SIG-M5 treated with dmso at 0.1 percent for 504 hours (cell line): ENCODE measurements at regions not wholly inside any gene's neighbourhood (a gene's known extent, or its start where the extent isn't known, plus 50 kb on each side); places are given as distances from the start of the nearest gene placed in this dataset.

Experiments
- DNase-seq: peaks from one replicate; lab custom pipeline; 2025; ENCODE audit not compliant: unreplicated experiment; lab: John Stamatoyannopoulos, UW

GRCh38 chr5:61683926-61684325 is 351.9 kb downstream of the ZSWIM6 start:
- no peak for DNase-seq

GRCh38 chr5:61686491-61687257 is 354.6 kb downstream of the ZSWIM6 start:
- DNase-seq: no peak

GRCh38 chr5:61687371-61687770 is 355.3 kb downstream of the ZSWIM6 start:
- DNase-seq: no peak

GRCh38 chr5:61689153-61689846 is 357.2 kb downstream of the ZSWIM6 start:
- DNase-seq: no peak

DNA sequence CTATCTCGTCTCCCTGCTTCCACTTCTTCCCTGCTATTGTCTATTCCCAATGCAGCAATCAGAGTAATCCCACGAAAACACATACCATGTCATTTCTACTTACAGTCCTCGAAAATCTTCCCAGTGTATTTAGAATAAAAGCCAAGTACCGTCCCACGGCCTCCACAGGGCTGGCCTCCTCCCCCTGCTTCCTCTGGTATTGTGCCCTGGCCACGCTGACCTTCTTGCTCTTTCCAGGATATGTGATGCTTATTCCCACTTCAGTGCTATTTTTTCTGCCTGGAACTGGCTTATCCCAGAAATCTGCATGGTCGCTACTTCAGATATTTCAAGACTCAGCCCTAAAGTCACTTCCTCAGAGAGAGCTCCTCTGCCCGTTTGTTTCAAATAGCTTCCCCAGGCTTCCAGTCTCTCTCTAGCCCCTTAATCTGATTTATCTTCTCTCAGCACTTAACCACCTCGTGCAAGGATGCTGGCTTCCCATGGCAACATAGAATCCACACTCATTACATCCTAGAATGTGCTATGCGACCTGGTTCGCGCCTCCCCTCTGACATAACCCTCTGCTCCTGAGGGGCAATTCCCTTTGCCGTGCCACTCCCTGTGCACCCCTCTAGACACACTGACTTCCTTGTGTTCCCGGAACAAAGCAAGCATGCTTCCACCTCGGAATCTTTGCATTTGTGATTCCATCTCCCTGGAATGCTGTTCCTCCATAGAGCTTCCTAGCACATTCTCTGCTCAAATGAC is 365.9 kb downstream of the ZSWIM6 start:
- no peak for DNase-seq

DNA sequence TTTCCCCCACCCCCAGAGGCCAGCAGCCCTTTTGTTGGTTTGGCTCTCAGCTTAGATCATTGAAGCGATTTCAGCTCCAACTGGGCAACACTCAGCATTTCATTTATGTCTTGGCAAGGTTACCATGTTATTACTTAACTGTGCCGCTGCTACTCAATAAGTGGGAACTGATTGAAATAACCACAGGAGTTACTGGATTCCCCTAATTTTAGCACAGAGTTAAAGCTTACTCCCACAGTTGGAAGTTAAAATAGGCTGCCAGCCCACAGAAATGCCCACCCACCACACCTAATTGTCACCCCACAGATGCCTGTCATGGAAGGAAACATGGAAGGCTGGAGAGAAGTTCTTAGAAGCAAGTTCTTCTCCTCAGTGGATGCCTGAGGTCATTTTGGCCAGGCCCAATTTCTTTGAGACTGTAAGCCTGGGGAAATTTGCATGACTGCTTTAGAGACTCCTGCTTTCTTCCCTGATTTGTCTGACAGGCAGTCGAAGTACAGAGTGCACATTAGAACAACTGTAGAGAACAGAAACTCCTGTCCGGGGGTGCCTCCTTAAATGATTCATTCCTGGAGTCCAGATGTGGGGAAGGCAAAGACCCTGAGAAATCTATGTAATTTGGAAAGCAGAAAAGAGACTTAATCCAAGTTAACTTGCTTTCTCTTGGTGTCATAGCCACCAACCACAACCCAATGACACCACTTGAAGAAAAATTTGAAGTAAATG is 370.0 kb downstream of the ZSWIM6 start:
- no peak for DNase-seq

DNA sequence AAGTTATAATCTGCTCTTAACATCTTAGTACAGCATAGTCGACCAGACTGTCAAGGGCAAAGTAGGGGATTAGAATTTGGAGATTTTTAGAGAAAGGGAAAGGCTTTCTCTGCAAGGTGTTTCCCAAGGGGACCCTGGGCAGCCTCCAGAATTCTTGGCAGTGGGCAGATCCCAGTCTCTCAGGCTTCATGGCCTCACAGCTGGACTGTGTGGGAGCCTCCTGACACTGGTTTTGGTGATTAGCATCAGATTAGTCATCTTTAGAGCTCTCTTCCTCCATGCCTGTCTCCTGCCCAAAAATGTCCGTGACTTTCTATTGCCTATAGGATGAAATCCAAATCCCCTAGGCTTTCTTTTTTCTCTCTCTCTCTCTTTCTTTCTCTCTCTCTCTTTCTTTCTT is 370.7 kb downstream of the ZSWIM6 start:
- DNase-seq: no peak

- DNase-seq: no peak
Observed at GRCh38 chr5:61704289-61704688, 372.2 kb downstream of the ZSWIM6 start.

DNA sequence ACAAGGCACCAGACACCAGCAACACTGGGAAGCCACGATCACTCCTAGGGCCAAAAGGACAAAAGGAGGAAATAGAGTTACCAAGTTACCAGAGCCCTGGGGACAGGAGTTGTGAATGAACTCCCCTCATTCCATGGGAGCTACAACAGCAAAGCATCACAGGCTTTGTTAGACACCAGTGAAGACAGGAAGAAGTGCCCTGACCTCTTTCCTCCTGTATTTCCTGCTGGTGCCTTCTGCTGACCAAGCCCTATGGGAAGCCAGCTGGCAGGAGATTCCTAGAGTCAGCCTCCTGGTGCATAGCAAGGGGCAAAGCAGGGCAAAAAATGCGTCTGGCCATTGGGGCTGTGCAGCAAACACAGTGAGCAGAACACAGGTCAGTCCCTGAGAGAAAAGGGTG is 374.7 kb downstream of the ZSWIM6 start:
- DNase-seq: no peak

- DNase-seq: no peak
Observed at GRCh38 chr5:61719124-61719523, 387.1 kb downstream of the ZSWIM6 start.

GRCh38 chr5:61720829-61721228 is 388.8 kb downstream of the ZSWIM6 start:
- DNase-seq: no peak

DNA sequence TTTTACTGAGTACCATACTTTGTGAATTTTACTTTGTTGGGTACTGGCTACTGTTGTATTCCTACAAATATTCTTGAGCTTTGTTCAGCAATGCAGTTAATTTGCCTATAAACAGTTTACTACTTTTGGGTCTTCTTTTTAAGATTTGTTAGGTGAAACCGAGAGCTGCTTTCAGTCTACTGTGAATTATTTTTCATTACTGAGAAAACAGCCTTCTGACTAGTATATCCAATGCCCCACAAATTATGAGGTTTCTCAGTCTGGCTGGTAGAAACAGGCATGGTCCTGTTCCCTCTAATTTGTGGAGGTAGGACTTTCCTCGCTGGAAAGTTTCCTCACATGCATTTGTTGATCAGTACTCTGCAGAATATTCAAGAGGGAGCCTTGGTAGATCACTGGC is 392.0 kb downstream of the ZSWIM6 start:
- DNase-seq: no peak

- no peak for DNase-seq
Observed at GRCh38 chr5:61728287-61728686, 396.2 kb downstream of the ZSWIM6 start.

GRCh38 chr5:61730866-61731265 is 398.8 kb downstream of the ZSWIM6 start:
- no peak for DNase-seq

- no peak for DNase-seq
Observed at GRCh38 chr5:61731267-61731945, 399.3 kb downstream of the ZSWIM6 start.

DNA sequence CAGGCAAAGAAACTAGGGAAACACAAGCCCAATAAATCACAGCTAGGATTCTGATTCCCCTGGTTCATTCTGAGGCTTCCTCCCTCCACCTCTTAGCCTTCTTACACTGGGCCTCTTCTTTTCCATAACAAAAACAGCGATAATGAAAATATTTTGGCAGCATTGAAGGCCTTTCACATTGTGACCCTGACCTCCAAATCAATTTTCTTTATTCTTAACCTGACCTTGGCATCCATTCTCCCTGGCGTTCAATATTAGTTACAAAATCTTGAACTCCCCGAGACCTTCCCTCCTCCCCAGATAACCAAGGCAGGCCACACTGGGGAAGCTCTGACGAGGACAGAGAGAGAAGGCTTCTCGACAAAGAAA is 399.9 kb downstream of the ZSWIM6 start:
- no peak for DNase-seq

- DNase-seq: no peak
Observed at GRCh38 chr5:61732369-61732768, 400.3 kb downstream of the ZSWIM6 start.

- no peak for DNase-seq
Observed at GRCh38 chr5:61732796-61733195, 400.7 kb downstream of the ZSWIM6 start.

DNA sequence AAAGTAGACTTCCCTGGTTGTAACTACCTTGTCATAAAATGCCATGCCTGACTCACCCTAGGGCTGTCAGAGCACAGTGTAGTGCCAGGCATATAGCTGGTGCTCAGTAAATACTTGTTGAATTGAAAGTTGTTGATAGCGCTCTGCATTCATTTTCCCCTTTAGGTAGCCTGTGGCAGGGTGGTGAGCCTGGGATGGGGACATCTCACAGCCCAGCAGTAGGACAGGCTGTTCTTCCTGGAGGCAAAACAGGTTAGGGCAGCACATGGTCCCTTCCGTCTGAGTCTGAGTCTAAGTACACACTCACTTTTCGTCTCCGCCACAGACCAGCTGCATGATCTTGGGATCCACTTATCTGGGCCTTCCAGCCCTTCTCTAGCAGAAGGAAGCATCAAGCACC is 401.9 kb downstream of the ZSWIM6 start:
- DNase-seq: no peak

GRCh38 chr5:61734966-61735365 is 402.9 kb downstream of the ZSWIM6 start:
- DNase-seq: no peak

DNA sequence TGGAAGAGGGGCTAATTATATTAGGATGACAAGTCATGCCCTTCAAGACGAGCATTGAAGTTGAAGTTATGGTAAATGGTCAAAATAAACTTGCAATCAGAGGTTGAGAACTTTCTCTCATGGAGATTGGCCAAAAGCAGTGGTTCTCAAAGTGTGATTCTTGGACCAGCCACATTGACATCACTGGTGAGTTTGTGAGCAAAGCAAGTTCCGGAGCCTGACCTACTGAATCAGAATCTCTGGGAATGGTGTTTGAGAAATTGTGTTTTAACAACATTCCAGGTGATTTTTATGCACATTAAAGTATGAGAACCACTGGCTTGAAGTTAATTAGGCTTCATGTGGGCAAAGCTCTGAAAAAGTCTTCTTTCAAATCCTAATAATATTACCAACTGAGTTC is 403.5 kb downstream of the ZSWIM6 start:
- DNase-seq: no peak
